ENCODE measurements at regions not wholly inside any gene's neighbourhood (a gene's known extent, or its start where the extent isn't known, plus 50 kb on each side); places are given as distances from the start of the nearest gene placed in this dataset.

DNA sequence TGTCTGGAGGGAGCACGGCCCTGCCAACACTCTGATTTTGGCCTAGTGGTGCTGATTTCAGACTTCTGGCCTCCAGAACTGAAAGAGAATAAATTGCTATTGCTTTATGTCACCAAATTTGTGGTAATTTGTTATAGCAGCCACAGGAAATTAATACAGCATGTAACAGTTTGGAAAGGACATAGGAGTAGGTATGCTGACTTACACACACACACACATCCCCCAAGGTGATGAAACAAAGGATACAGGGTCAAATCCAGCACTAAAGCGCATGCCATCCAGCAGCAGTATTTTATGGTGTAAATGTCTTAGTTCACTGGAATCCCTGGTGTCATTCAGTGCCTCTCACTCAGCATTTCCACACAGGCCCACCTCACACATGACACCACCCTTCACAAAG, 72.2 kb upstream of the MAN1A2 start:
- Mint-ChIP-seq H3K4me1 (ENCODE audit: unreplicated experiment) (peaks cover 5% of the 10 kb centered on the region), H3K4me3 (no peak overlapping the region), H3K27ac (no peak overlapping the region), H3K36me3 (no peaks in the 10 kb centered on the region), H3K27me3 (no peaks in the 10 kb centered on the region), H3K9me3 (no peaks in the 10 kb centered on the region)
- TF ChIP-seq, protein P1, sequence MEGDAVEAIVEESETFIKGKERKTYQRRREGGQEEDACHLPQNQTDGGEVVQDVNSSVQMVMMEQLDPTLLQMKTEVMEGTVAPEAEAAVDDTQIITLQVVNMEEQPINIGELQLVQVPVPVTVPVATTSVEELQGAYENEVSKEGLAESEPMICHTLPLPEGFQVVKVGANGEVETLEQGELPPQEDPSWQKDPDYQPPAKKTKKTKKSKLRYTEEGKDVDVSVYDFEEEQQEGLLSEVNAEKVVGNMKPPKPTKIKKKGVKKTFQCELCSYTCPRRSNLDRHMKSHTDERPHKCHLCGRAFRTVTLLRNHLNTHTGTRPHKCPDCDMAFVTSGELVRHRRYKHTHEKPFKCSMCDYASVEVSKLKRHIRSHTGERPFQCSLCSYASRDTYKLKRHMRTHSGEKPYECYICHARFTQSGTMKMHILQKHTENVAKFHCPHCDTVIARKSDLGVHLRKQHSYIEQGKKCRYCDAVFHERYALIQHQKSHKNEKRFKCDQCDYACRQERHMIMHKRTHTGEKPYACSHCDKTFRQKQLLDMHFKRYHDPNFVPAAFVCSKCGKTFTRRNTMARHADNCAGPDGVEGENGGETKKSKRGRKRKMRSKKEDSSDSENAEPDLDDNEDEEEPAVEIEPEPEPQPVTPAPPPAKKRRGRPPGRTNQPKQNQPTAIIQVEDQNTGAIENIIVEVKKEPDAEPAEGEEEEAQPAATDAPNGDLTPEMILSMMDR (conservative IDR thresholded peaks at IDR 0.05) = no peak
- DNase-seq (ENCODE audit: extremely low spot score, unreplicated experiment) = no peak

DNA sequence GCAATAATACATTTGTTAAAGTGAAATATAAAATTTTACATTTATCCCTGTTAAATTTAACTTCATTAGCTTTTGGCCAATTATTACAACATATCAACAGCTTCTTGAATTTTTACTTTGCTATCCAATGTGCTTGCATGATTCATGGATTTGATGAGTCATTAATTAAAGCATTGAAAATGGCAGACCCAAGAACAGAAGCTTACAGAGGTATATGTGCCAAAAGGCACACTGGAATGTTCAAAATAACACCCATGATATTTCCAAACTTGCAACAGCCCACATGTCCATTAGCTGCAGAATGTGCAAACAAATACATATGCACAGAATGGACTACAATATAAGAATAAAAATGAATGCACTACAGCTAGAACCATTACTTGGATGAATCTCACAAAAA, 76.4 kb upstream of the MAN1A2 start:
- no peaks in the 10 kb centered on the region for H3K4me1 Mint-ChIP-seq (ENCODE audit: unreplicated experiment)
- H3K36me3 Mint-ChIP-seq = no peaks in the 10 kb centered on the region
- H3K27me3 Mint-ChIP-seq = no peaks in the 10 kb centered on the region
- H3K4me3 Mint-ChIP-seq = no peak overlapping the region
- TF ChIP-seq, protein P1 (conservative IDR thresholded peaks at IDR 0.05) = no peak
- DNase-seq (ENCODE audit: extremely low spot score, unreplicated experiment) = no peak
- H3K9me3 Mint-ChIP-seq = no peaks in the 10 kb centered on the region
- no peak overlapping the region for H3K27ac Mint-ChIP-seq

GRCh38 chr1:117289316-117289870, 77.9 kb upstream of the MAN1A2 start:
- Mint-ChIP-seq H3K27ac (no peak overlapping the region), H3K27me3 (no peaks in the 10 kb centered on the region), H3K36me3 (no peaks in the 10 kb centered on the region), H3K4me1 (ENCODE audit: unreplicated experiment) (peaks cover 3% of the 10 kb centered on the region), H3K4me3 (no peak overlapping the region), H3K9me3 (peaks cover 3% of the 10 kb centered on the region)
- no peak for DNase-seq (ENCODE audit: extremely low spot score, unreplicated experiment)
- TF ChIP-seq, protein P1 (conservative IDR thresholded peaks at IDR 0.05) = no peak

DNA sequence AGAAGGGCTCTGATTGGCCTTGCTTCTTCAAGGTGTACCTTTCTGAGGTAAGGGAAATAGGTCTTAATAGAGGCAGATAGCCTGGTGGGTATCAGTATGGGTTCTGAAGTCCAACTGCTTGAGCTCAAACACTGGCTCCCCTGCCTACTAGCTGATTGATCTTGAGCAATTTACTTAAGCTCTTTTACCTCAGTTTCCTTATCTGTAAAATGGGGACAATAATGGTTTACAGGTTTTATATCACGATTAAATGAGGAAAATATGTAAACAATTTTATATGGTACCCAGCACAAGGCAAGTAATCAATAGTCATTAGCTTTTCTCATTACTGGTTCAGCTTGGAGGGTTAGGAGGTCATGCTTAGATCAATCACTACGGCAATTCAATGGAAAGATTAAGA, 75.8 kb upstream of the VTCN1 start:
- TF ChIP-seq, protein P1 (conservative IDR thresholded peaks at IDR 0.05) = no peak
- Mint-ChIP-seq H3K4me1 (ENCODE audit: unreplicated experiment) (peaks cover 9% of the 10 kb centered on the region), H3K9me3 (peaks cover 5% of the 10 kb centered on the region)

GRCh38 chr1:117286145-117286544, 75.4 kb upstream of the VTCN1 start:
- TF ChIP-seq, protein P1 (conservative IDR thresholded peaks at IDR 0.05) = no peak
- no peak overlapping the region for H3K27ac Mint-ChIP-seq
- no peaks in the 10 kb centered on the region for H3K36me3 Mint-ChIP-seq
- peaks cover 5% of the 10 kb centered on the region for H3K9me3 Mint-ChIP-seq
- no peak for DNase-seq (ENCODE audit: extremely low spot score, unreplicated experiment)
- peaks cover 9% of the 10 kb centered on the region for H3K4me1 Mint-ChIP-seq (ENCODE audit: unreplicated experiment)
- H3K4me3 Mint-ChIP-seq = no peak overlapping the region
- no peaks in the 10 kb centered on the region for H3K27me3 Mint-ChIP-seq

More for the DNA sequence above, 75.8 kb upstream of the VTCN1 start:
- Mint-ChIP-seq H3K36me3 (no peaks in the 10 kb centered on the region), H3K27ac (no peak overlapping the region), H3K27me3 (no peaks in the 10 kb centered on the region), H3K4me3 (no peak overlapping the region)
- no peak for DNase-seq (ENCODE audit: extremely low spot score, unreplicated experiment)

Measured in type B pancreatic cell (in vitro differentiated cells).